ENCODE measurements at regions not wholly inside any gene's neighbourhood (a gene's known extent, or its start where the extent isn't known, plus 50 kb on each side); places are given as distances from the start of the nearest gene placed in this dataset.

- no peak for TF ChIP-seq CTCF (IDR thresholded peaks at IDR 0.05)
- TF ChIP-seq POLR2A (IDR thresholded peaks at IDR 0.05), result no peak
These were observed 92.4 kb upstream of the KLF6 start for GRCh38 chr10:3877211-3878000.

Measured in testis (tissue), 2 donors.